Sigmoid colon (tissue), 4 donors: ENCODE measurements at regions not wholly inside any gene's neighbourhood (a gene's known extent, or its start where the extent isn't known, plus 50 kb on each side); places are given as distances from the start of the nearest gene placed in this dataset.

Experiments
- EP300 ChIP-seq, 4 donors: sonication (generic); formaldehyde crosslinking; IDR thresholded peaks; one replicate each; pipeline ENCODE4 v1.6.1; 2017; ENCODE audit warnings: antibody characterized with exemption in 4 of 4
- POLR2A ChIP-seq, 2 donors: fragments of 450-650 bp; IDR thresholded peaks; one replicate each; pipeline ENCODE4 v1.6.1; 2016; ENCODE audit warnings: antibody characterized with exemption in 2 of 2, mild to moderate bottlenecking in 2 of 2, moderate library complexity in 2 of 2
- POLR2AphosphoS5 ChIP-seq, 4 donors: sonication (generic); formaldehyde crosslinking; IDR thresholded peaks; one replicate each; pipeline ENCODE4 v1.6.1; 2017; ENCODE audit warnings: antibody characterized with exemption in 4 of 4
- TF ChIP-seq, protein P1 (sequence below), 4 experiments: fragments of 450-650 bp in 3 of 4; fragments of 200-600 bp in 1 of 4; IDR thresholded peaks; one replicate each; pipeline ENCODE4 v1.5.1; 2016 to 2019; ENCODE audit warnings: antibody characterized with exemption in 4 of 4, mild to moderate bottlenecking in 3 of 4, moderate library complexity in 2 of 4

DNA sequence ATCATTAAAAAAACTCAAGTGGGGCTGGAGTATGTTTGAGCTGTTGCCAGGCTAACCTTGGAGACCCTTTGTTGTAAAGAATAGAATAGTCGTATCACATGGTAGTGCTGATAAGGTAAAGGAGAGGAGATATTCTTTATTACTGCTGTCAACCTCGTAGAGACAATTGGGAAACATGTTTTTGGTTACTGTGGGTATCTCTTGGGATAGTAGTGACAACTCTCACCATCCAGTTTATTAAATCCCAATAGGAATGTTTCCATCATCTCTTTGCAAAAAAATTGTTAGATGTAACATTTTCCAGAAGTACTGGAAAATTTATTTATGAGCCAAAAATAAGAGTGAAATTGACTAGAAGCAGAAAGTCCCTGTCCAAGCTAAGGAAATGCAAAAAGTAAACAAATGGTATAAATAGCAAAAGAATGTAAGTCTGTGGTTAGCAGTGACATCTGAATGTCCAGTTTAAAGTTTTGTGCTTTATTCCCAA, 829.3 kb upstream of the CITED2 start:
- TF ChIP-seq POLR2AphosphoS5 (IDR thresholded peaks at IDR 0.05) (no peak), POLR2A (IDR thresholded peaks at IDR 0.05) (no peak), EP300 (IDR thresholded peaks at IDR 0.05) (no peak)
- TF ChIP-seq, protein P1, sequence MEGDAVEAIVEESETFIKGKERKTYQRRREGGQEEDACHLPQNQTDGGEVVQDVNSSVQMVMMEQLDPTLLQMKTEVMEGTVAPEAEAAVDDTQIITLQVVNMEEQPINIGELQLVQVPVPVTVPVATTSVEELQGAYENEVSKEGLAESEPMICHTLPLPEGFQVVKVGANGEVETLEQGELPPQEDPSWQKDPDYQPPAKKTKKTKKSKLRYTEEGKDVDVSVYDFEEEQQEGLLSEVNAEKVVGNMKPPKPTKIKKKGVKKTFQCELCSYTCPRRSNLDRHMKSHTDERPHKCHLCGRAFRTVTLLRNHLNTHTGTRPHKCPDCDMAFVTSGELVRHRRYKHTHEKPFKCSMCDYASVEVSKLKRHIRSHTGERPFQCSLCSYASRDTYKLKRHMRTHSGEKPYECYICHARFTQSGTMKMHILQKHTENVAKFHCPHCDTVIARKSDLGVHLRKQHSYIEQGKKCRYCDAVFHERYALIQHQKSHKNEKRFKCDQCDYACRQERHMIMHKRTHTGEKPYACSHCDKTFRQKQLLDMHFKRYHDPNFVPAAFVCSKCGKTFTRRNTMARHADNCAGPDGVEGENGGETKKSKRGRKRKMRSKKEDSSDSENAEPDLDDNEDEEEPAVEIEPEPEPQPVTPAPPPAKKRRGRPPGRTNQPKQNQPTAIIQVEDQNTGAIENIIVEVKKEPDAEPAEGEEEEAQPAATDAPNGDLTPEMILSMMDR (IDR thresholded peaks at IDR 0.05): no peak
